BJ (cell line): ENCODE measurements at regions not wholly inside any gene's neighbourhood (a gene's known extent, or its start where the extent isn't known, plus 50 kb on each side); places are given as distances from the start of the nearest gene placed in this dataset.

Experiments used
- CTCF ChIA-PET: fragments of 350-600 bp; formaldehyde crosslinking; extraction: SDS; loops from one replicate; lab custom pipeline; 2021; ENCODE audit warnings: antibody characterized with exemption, inconsistent platforms; lab: Yijun Ruan, JAX
- POLR2A ChIA-PET: fragments of 300-600 bp; sonication (Branson Sonifier 250); formaldehyde crosslinking; extraction: SDS; loops from one replicate; lab custom pipeline; 2021; ENCODE audit warnings: antibody characterized with exemption; lab: Charles Lee
- DNase-seq: peaks from one replicate; pipeline ENCODE4 v3.0.0-alpha.2; 2011; ENCODE audit warnings: low read depth
- H3K27me3 ChIP-seq: 2 replicates; pipeline ENCODE4 v1.6.0; 2011; ENCODE audit warnings: low read length; ENCODE audit not compliant: control insufficient read depth, insufficient read depth
- H3K36me3 ChIP-seq: 2 replicates; pipeline ENCODE4 v1.5.1; 2011; ENCODE audit warnings: low read length; ENCODE audit not compliant: control insufficient read depth, insufficient read depth
- H3K4me3 ChIP-seq: 2 replicates; pipeline ENCODE4 v1.5.1; 2011; ENCODE audit warnings: low read depth, mild to moderate bottlenecking, control low read depth, low read length
- TF ChIP-seq, protein P1 (sequence below): IDR thresholded peaks from 2 replicates; pipeline ENCODE4 v1.5.1; 2011; ENCODE audit warnings: low read depth, mild to moderate bottlenecking, control low read depth, inconsistent platforms, low read length, moderate library complexity; ENCODE audit not compliant: insufficient read depth

DNA sequence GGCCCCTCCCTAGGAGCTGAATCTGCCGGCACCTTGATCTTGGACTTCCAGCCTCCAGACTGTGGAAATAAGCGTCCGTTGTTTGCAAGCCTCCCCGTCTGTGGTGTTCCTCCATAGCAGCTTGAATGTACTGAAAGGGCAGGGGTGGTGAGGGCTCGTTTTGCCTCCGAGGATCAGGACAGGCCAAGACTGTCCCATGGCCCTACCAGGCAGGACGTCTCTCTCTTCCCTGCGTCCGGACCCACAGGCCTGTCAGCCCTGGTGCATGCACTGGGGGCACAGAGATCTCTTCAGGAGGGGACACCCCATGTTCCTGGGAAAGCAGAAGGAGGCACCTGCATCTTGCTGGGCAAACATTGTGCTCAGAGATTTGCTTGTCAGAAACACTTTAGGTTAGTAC is 156.3 kb upstream of the C1orf174 start:
- ChIA-PET CTCF (no interaction called here), POLR2A (no interaction called here)
- Histone ChIP-seq H3K4me3 (no peak overlapping the region), H3K36me3 (no peaks in the 10 kb centered on the region), H3K27me3 (no peaks in the 10 kb centered on the region)
- no peak for DNase-seq
- TF ChIP-seq, protein P1, sequence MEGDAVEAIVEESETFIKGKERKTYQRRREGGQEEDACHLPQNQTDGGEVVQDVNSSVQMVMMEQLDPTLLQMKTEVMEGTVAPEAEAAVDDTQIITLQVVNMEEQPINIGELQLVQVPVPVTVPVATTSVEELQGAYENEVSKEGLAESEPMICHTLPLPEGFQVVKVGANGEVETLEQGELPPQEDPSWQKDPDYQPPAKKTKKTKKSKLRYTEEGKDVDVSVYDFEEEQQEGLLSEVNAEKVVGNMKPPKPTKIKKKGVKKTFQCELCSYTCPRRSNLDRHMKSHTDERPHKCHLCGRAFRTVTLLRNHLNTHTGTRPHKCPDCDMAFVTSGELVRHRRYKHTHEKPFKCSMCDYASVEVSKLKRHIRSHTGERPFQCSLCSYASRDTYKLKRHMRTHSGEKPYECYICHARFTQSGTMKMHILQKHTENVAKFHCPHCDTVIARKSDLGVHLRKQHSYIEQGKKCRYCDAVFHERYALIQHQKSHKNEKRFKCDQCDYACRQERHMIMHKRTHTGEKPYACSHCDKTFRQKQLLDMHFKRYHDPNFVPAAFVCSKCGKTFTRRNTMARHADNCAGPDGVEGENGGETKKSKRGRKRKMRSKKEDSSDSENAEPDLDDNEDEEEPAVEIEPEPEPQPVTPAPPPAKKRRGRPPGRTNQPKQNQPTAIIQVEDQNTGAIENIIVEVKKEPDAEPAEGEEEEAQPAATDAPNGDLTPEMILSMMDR = no peak

DNA sequence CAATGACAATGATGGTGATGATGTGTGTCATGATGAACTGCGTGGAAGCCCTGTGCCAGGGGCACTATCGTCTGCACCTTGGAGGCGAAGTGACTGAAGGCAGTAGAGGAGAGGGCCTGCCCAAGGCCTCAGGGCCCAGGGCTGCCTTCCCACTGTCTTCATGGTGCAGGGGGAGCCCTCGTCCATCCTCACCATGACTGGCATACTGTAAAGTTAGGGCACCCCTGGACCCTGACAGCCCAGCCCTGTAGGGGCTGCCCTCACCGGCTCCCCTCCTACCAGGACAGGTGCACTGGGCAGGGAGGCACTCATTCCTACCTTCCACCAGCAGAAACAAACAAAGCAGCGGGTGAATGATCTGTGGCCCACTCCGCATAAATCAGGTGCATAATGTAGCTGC is 156.9 kb upstream of the C1orf174 start:
- ChIA-PET POLR2A (no interaction called here), CTCF (no interaction called here)
- Histone ChIP-seq H3K4me3 (no peak overlapping the region), H3K36me3 (no peaks in the 10 kb centered on the region), H3K27me3 (no peaks in the 10 kb centered on the region)
- no peak for DNase-seq
- TF ChIP-seq, protein P1 = no peak

DNA sequence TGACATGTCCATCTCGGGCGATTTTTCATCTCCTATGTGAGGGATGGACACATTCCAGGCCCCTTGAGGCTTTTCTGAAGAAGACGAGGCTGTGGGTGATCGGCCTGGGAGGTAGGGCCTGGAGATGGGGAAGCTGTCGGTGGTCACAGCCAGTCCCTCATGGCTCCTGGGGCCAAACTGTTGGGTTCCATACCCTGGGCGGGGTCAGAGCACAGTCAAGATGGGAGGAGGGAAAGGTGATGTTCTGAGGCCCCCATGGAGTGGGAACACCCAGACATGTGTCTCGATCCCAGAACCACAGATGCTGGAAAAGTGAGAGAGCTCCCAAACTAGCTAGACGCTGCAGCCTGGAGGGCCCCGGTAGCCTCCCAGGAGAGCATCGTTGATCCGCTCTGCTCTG is 157.5 kb upstream of the C1orf174 start:
- Histone ChIP-seq H3K27me3 (no peaks in the 10 kb centered on the region), H3K4me3 (no peak overlapping the region), H3K36me3 (no peaks in the 10 kb centered on the region)
- ChIA-PET CTCF (no interaction called here), POLR2A (no interaction called here)
- DNase-seq = no peak
- TF ChIP-seq, protein P1 = no peak

DNA sequence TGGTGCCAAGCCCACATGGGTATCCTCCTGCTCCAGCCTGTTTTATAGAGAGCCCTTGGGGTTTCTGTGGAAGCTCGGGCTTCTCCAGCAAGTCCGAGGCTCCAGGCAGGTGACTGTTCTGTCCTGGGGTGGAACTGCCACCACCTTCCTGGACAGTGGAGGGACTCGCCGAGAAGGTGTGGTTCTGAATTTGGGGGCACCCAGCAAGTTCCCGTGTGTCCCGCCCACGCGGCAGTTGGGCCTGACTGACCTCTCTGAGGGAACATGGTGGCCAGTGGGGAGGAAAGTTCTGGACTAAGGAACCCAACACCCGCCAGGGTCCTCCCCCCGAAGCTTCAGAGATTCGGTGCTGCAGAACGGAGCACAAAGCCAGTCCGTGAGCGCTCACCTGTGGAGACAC is 158.1 kb upstream of the C1orf174 start:
- no peaks in the 10 kb centered on the region for H3K27me3 ChIP-seq
- no peak for DNase-seq
- ChIA-PET CTCF (no interaction called here), POLR2A (no interaction called here)
- TF ChIP-seq, protein P1 = no peak
- H3K36me3 ChIP-seq = no peaks in the 10 kb centered on the region
- H3K4me3 ChIP-seq = no peak overlapping the region

DNA sequence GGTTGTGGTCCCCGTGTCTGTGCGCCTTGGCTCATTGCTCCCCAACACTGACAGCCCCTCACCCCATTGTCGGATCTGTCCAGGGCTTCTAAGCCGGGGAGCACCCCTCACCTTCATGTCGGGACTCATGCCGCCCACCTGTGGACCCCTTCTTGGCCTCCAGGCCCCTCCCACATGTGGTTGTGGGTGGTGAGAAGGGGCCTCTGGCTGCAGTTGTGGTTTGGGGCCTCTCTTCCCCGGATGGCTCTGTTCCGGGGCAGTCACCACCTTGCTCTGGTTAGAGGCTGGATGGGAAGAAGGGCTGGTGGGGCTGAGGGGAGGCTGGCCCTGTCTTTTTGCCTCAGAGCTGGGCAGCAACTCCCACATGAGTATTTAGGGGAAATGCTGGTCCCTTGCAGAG is 158.6 kb upstream of the C1orf174 start:
- Histone ChIP-seq H3K4me3 (no peak overlapping the region), H3K27me3 (no peaks in the 10 kb centered on the region), H3K36me3 (no peaks in the 10 kb centered on the region)
- DNase-seq = no peak
- CTCF ChIA-PET = no interaction called here
- POLR2A ChIA-PET = no interaction called here
- TF ChIP-seq, protein P1 = no peak
